ENCODE measurements at regions not wholly inside any gene's neighbourhood (a gene's known extent, or its start where the extent isn't known, plus 50 kb on each side); places are given as distances from the start of the nearest gene placed in this dataset.

DNA sequence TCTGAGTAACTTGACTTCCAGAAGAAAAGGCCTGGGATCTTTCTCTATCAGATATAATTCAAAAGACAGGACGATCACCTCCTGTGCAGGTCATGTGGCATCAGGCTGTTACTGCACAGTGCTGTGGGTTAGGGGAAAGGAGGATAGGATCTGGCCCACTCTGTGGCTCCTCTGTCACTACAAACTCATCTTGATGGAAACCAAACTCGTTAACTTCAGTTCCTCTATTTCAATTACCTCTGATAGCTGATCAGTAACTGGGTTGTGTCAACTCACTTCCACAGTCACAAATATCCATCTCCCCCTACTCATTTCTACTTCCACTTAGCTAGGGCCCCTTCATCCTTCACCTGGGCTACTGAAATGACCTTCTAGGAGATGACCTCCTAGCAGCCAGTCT is 95.2 kb downstream of the RCN1 start:
- no peak for TF ChIP-seq CTCF (optimal IDR thresholded peaks at IDR 0.05 in 1 of 3, IDR thresholded peaks at IDR 0.05 in 1 of 3, conservative IDR thresholded peaks at IDR 0.05 in 1 of 3; ENCODE audit: extremely low read depth in 1 of 3, insufficient read depth in 2 of 3, low read length in 3 of 3)
- TF ChIP-seq EZH2 (IDR thresholded peaks at IDR 0.05; ENCODE audit: low read length), result no peak
